CD4-positive, alpha-beta T cell (primary cell): ENCODE measurements at regions not wholly inside any gene's neighbourhood (a gene's known extent, or its start where the extent isn't known, plus 50 kb on each side); places are given as distances from the start of the nearest gene placed in this dataset.
"Not testable (repeated sequence)": the region's sequence is repeated elsewhere in the genome, so short reads cannot be mapped to it uniquely, and the experiment has no call there.

Experiments used
- ATAC-seq: fragments of 200-7000 bp; cut with Tn5 transposase; one replicate; pipeline ENCODE4 v1.10.0; 2022; ENCODE audit warnings: mild to moderate bottlenecking; ENCODE audit not compliant: poor library complexity
- CTCF ChIA-PET: fragments of 350-600 bp; sonication (Branson Sonifier 250); formaldehyde crosslinking; loops from one replicate; lab custom pipeline; 2021; ENCODE audit warnings: antibody characterized with exemption, inconsistent platforms; lab: Charles Lee
- POLR2A ChIA-PET: fragments of 350-600 bp; sonication (Branson Sonifier 250); formaldehyde crosslinking; loops from one replicate; lab custom pipeline; 2021; ENCODE audit warnings: antibody characterized with exemption, inconsistent platforms; lab: Charles Lee
- DNase-seq, 14 experiments: peaks; one replicate each; pipeline ENCODE4 v3.0.0-alpha.2; 2013 to 2020; ENCODE audit warnings: mixed read lengths in 2 of 14
- H3K27ac ChIP-seq, 2 donors: one replicate each; pipeline versions ENCODE4 v1.5.1 to v1.7.0; 2013; ENCODE audit warnings: low read length in 2 of 2, low read depth in 1 of 2, mild to moderate bottlenecking in 1 of 2
- H3K27me3 ChIP-seq, 2 experiments: 1 replicate in 1 of 2; 2 replicates in 1 of 2; pipeline versions ENCODE4 v1.6.1 to v1.7.0; 2013; ENCODE audit warnings: low read length in 2 of 2, control low read depth in 1 of 2, mild to moderate bottlenecking in 1 of 2, moderate library complexity in 1 of 2; ENCODE audit not compliant: insufficient read depth in 2 of 2, control insufficient read depth in 1 of 2
- H3K36me3 ChIP-seq: one replicate; pipeline ENCODE4 v1.6.1; 2013; ENCODE audit warnings: low read length, control low read depth; ENCODE audit not compliant: insufficient read depth
- H3K4me1 ChIP-seq: one replicate; pipeline ENCODE4 v1.6.1; 2013; ENCODE audit warnings: low read length, control low read depth; ENCODE audit not compliant: insufficient read depth
- H3K4me3 ChIP-seq: one replicate; pipeline ENCODE4 v1.5.1; 2013; ENCODE audit warnings: mild to moderate bottlenecking, low read length, moderate library complexity
- H3K9me3 ChIP-seq, 2 experiments: 1 replicate in 1 of 2; 2 replicates in 1 of 2; pipeline versions ENCODE4 v1.6.1 to v1.7.0; 2013; ENCODE audit warnings: low read length in 2 of 2, mild to moderate bottlenecking in 2 of 2, control low read depth in 1 of 2, moderate library complexity in 1 of 2; ENCODE audit not compliant: control insufficient read depth in 1 of 2, insufficient read depth in 1 of 2
- H3K27ac Mint-ChIP-seq: one replicate; pipeline ENCODE4 v1.8.0; 2020; ENCODE audit warnings: mixed read lengths
- H3K27me3 Mint-ChIP-seq: one replicate; pipeline ENCODE4 v1.8.0; 2021; ENCODE audit warnings: mixed read lengths
- H3K36me3 Mint-ChIP-seq: one replicate; pipeline ENCODE4 v1.8.0; 2021; ENCODE audit warnings: low read depth, mixed read lengths
- H3K4me1 Mint-ChIP-seq: one replicate; pipeline ENCODE4 v1.8.0; 2021; ENCODE audit warnings: low read depth, mixed read lengths
- H3K4me3 Mint-ChIP-seq: one replicate; pipeline ENCODE4 v1.8.0; 2020; ENCODE audit warnings: mild to moderate bottlenecking, mixed read lengths
- H3K9me3 Mint-ChIP-seq: one replicate; pipeline ENCODE4 v1.8.0; 2020; ENCODE audit warnings: mixed read lengths
- CTCF ChIP-seq: fragments of 200-600 bp; IDR thresholded peaks from one replicate; pipeline ENCODE4 v1.8.0; 2022; ENCODE audit warnings: antibody characterized with exemption, mild to moderate bottlenecking
- intact Hi-C, 2 experiments: fragments of 100-400 bp; cut with DNase I in 1 of 2; cut with micrococcal nuclease in 1 of 2; formaldehyde crosslinking; loops; one replicate each; pipeline versions ENCODE4 v1.15.1 to v1.9.0; 2023 to 2025; cut with DNase I, micrococcal nuclease

GRCh38 chr3:65262548-65262947 is 574.7 kb upstream of the ADAMTS9 start:
- no peak for ATAC-seq
- Mint-ChIP-seq H3K4me1 (no peaks in the 10 kb centered on the region), H3K27ac (no peak overlapping the region), H3K4me3 (no peak overlapping the region), H3K9me3 (peaks cover 16% of the 10 kb centered on the region), H3K27me3 (no peaks in the 10 kb centered on the region), H3K36me3 (no peaks in the 10 kb centered on the region)
- ChIA-PET CTCF (no interaction called here), POLR2A (no interaction called here)
- H3K27me3 ChIP-seq = no peaks in the 10 kb centered on the region
- no peak overlapping the region for H3K4me3 ChIP-seq
- H3K27ac ChIP-seq = no peak overlapping the region
- no peak for TF ChIP-seq CTCF
- no peaks in the 10 kb centered on the region for H3K4me1 ChIP-seq
- no peaks in the 10 kb centered on the region for H3K9me3 ChIP-seq
- DNase-seq = no peak
- no peaks in the 10 kb centered on the region for H3K36me3 ChIP-seq
- intact Hi-C loops = no loop called here

GRCh38 chr3:65259946-65260345 is 572.1 kb upstream of the ADAMTS9 start:
- Histone ChIP-seq H3K4me1 (no peaks in the 10 kb centered on the region), H3K27me3 (no peaks in the 10 kb centered on the region), H3K9me3 (no peaks in the 10 kb centered on the region), H3K36me3 (no peaks in the 10 kb centered on the region), H3K4me3 (no peak overlapping the region), H3K27ac (no peak overlapping the region)
- intact Hi-C loops = no loop called here
- ChIA-PET CTCF (no interaction called here), POLR2A (no interaction called here)
- Mint-ChIP-seq H3K4me1 (no peaks in the 10 kb centered on the region), H3K27me3 (no peaks in the 10 kb centered on the region), H3K4me3 (no peak overlapping the region), H3K36me3 (no peaks in the 10 kb centered on the region), H3K9me3 (peaks cover 20% of the 10 kb centered on the region), H3K27ac (no peak overlapping the region)
- no peak for ATAC-seq
- no peak for DNase-seq
- no peak for TF ChIP-seq CTCF

- CTCF ChIA-PET, H3K4me3 Mint-ChIP-seq: not testable (repeated sequence)
Observed at GRCh38 chr3:65252914-65253313, 565.1 kb upstream of the ADAMTS9 start.

GRCh38 chr3:65252266-65252665 is 564.5 kb upstream of the ADAMTS9 start:
- Histone ChIP-seq H3K27ac (no peak overlapping the region), H3K9me3 (no peaks in the 10 kb centered on the region), H3K27me3 (no peaks in the 10 kb centered on the region), H3K36me3 (no peaks in the 10 kb centered on the region), H3K4me1 (no peaks in the 10 kb centered on the region), H3K4me3 (no peak overlapping the region)
- ChIA-PET CTCF (no interaction called here), POLR2A (no interaction called here)
- no peaks in the 10 kb centered on the region for H3K4me1 Mint-ChIP-seq
- ATAC-seq (no peak), DNase-seq (no peak)
- peaks cover 15% of the 10 kb centered on the region for H3K9me3 Mint-ChIP-seq
- H3K27me3 Mint-ChIP-seq = no peaks in the 10 kb centered on the region
- H3K27ac Mint-ChIP-seq = no peak overlapping the region
- no peak for TF ChIP-seq CTCF
- H3K36me3 Mint-ChIP-seq = no peaks in the 10 kb centered on the region
- H3K4me3 Mint-ChIP-seq = no peak overlapping the region
- intact Hi-C loops = no loop called here

More at GRCh38 chr3:65252914-65253313, 565.1 kb upstream of the ADAMTS9 start:
- H3K4me1 ChIP-seq, DNase-seq, H3K4me1 Mint-ChIP-seq, H3K36me3 Mint-ChIP-seq, H3K36me3 ChIP-seq, H3K27ac Mint-ChIP-seq, H3K27me3 Mint-ChIP-seq, H3K27ac ChIP-seq, H3K9me3 ChIP-seq, ATAC-seq, intact Hi-C loops, POLR2A ChIA-PET, H3K4me3 ChIP-seq, H3K27me3 ChIP-seq: not testable (repeated sequence)
- peaks cover 15% of the 10 kb centered on the region for H3K9me3 Mint-ChIP-seq
